H1 (cell line): ENCODE measurements at regions not wholly inside any gene's neighbourhood (a gene's known extent, or its start where the extent isn't known, plus 50 kb on each side); places are given as distances from the start of the nearest gene placed in this dataset.

Experiments
- CEBPB ChIP-seq: IDR thresholded peaks from 2 replicates; pipeline ENCODE4 v1.6.1; 2012; ENCODE audit warnings: low read depth, low read length
- CHD2 ChIP-seq: IDR thresholded peaks from 2 replicates; pipeline ENCODE4 v1.6.1; 2012; ENCODE audit warnings: low read length, improper control_type of control experiment
- PHF8 ChIP-seq: fragments of 200-600 bp; sonication (generic); conservative IDR thresholded peaks from 2 replicates; pipeline ENCODE4 v1.7.1; 2012; ENCODE audit warnings: low read depth, mild to moderate bottlenecking, inconsistent platforms, low read length, moderate library complexity
- YY1 ChIP-seq: IDR thresholded peaks from 2 replicates; pipeline ENCODE4 v1.6.1; 2011; ENCODE audit warnings: low read depth, mild to moderate bottlenecking, low read length

GRCh38 chr15:69804786-69805185 lies 292.9 kb downstream of the TLE3 start (continued):
- TF ChIP-seq YY1 (no peak), CHD2 (no peak), PHF8 (no peak), CEBPB (no peak)
- TF ChIP-seq, all 59 proteins: peak for 0
